Endothelial cell of umbilical vein (primary cell): ENCODE measurements at regions not wholly inside any gene's neighbourhood (a gene's known extent, or its start where the extent isn't known, plus 50 kb on each side); places are given as distances from the start of the nearest gene placed in this dataset.

Source experiments
- EZH2 ChIP-seq: IDR thresholded peaks from 2 replicates; pipeline ENCODE4 v1.6.1; 2012; ENCODE audit warnings: borderline replicate concordance, low read depth, mild to moderate bottlenecking, moderate library complexity, low read length, inconsistent platforms; ENCODE audit not compliant: severe bottlenecking
- POLR2AphosphoS5 ChIP-seq: IDR thresholded peaks from 2 replicates; pipeline ENCODE4 v1.6.1; 2012; ENCODE audit warnings: low read depth, mild to moderate bottlenecking, control low read depth, low read length, moderate library complexity; ENCODE audit not compliant: insufficient read depth
- TF ChIP-seq, protein P1 (sequence below), 2 donors: IDR thresholded peaks; 1 replicate in 1 of 2; 2 replicates in 1 of 2; pipeline ENCODE4 v1.5.1; 2011; ENCODE audit warnings: low read length in 2 of 2, mild to moderate bottlenecking in 2 of 2, moderate library complexity in 2 of 2, control low read depth in 1 of 2, inconsistent platforms in 1 of 2, low read depth in 1 of 2; ENCODE audit not compliant: insufficient read depth in 1 of 2; ENCODE audit errors: extremely low read depth in 1 of 2

DNA sequence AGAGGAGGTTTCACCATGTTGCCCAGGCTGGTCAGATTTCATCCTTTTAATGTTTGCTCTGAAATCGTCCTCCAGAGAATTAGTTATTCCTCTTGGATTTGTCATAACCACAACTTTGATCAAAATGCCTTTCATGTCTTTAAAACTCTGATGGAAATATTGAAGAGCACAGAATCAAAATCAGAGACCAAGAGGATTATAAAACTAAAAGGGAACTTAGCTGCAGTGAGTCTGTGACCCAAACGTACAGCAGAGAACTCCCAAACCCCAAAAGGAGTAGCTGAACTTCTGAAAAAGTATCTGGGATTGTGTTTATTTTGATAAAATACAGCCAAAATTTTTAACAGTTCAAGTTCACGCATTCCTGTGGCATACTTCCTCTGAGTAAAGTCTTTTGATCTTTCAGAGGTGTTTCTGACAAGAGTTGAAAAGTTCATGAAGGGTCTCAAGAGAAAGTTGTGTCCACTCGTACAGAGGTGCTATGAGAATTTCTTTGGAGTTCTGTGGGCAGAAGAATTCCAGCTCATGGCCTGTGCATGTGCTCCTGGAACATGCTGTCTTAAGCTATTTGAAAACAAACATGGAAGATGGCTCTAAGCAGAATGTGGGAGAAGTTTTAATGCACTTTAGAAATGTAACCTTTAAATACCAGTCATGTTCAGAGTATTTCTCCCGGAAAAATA is 124.0 kb downstream of the ESM1 start:
- TF ChIP-seq, protein P1, sequence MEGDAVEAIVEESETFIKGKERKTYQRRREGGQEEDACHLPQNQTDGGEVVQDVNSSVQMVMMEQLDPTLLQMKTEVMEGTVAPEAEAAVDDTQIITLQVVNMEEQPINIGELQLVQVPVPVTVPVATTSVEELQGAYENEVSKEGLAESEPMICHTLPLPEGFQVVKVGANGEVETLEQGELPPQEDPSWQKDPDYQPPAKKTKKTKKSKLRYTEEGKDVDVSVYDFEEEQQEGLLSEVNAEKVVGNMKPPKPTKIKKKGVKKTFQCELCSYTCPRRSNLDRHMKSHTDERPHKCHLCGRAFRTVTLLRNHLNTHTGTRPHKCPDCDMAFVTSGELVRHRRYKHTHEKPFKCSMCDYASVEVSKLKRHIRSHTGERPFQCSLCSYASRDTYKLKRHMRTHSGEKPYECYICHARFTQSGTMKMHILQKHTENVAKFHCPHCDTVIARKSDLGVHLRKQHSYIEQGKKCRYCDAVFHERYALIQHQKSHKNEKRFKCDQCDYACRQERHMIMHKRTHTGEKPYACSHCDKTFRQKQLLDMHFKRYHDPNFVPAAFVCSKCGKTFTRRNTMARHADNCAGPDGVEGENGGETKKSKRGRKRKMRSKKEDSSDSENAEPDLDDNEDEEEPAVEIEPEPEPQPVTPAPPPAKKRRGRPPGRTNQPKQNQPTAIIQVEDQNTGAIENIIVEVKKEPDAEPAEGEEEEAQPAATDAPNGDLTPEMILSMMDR (IDR thresholded peaks at IDR 0.05; ENCODE audit: extremely low read depth in 1 of 2, insufficient read depth in 1 of 2, low read depth in 1 of 2, low read length in 2 of 2) = no peak
- TF ChIP-seq EZH2 (no peak), POLR2AphosphoS5 (no peak)
